ENCODE measurements at regions not wholly inside any gene's neighbourhood (a gene's known extent, or its start where the extent isn't known, plus 50 kb on each side); places are given as distances from the start of the nearest gene placed in this dataset.
"Not testable (repeated sequence)": the region's sequence is repeated elsewhere in the genome, so short reads cannot be mapped to it uniquely, and the experiment has no call there.

- H3K9me2 ChIP-seq (ENCODE audit: low read depth, low read length) = no peaks in the 10 kb centered on the region
- H3K79me2 ChIP-seq (ENCODE audit: insufficient read depth, low read length) = no peaks in the 10 kb centered on the region
- no peak overlapping the region for H2AFZ ChIP-seq (ENCODE audit: low read length)
- H3F3A ChIP-seq (ENCODE audit: insufficient read depth, low read length) = no peaks in the 10 kb centered on the region
- no peaks in the 10 kb centered on the region for H4K20me1 ChIP-seq (ENCODE audit: insufficient read depth, low read length)
- H3K9ac ChIP-seq (ENCODE audit: low read length) = no peak overlapping the region
- no peaks in the 10 kb centered on the region for H3K27me3 ChIP-seq (ENCODE audit: insufficient read depth, low read length)
- no peaks in the 10 kb centered on the region for H3K9me3 ChIP-seq (ENCODE audit: low read length)
- H3K4me3 ChIP-seq (ENCODE audit: low read depth, low read length, poor library complexity, severe bottlenecking) = no peak overlapping the region
- no peaks in the 10 kb centered on the region for H3K36me3 ChIP-seq (ENCODE audit: insufficient read depth, low read length)
- H3K27ac ChIP-seq (ENCODE audit: low read depth, low read length, poor library complexity, severe bottlenecking) = no peak overlapping the region
- H3K4me1 ChIP-seq (ENCODE audit: insufficient read depth, low read length, severe bottlenecking) = no peaks in the 10 kb centered on the region
- no peak overlapping the region for H3K4me2 ChIP-seq (ENCODE audit: low read length)
- TF ChIP-seq CTCF (IDR thresholded peaks at IDR 0.05; ENCODE audit: low read length) (no peak), EZH2 (IDR thresholded peaks at IDR 0.05; ENCODE audit: borderline replicate concordance, low read length) (no peak)
These were observed 138.1 kb upstream of the MARCKS start for GRCh38 chr6:113719064-113719463.

- H3K4me3 ChIP-seq (ENCODE audit: low read depth, low read length, poor library complexity, severe bottlenecking) = no peak overlapping the region
- no peaks in the 10 kb centered on the region for H3K9me3 ChIP-seq (ENCODE audit: low read length)
- H3K4me1 ChIP-seq (ENCODE audit: insufficient read depth, low read length, severe bottlenecking) = no peaks in the 10 kb centered on the region
- H4K20me1 ChIP-seq (ENCODE audit: insufficient read depth, low read length) = no peaks in the 10 kb centered on the region
- no peak overlapping the region for H3K27ac ChIP-seq (ENCODE audit: low read depth, low read length, poor library complexity, severe bottlenecking)
- no peaks in the 10 kb centered on the region for H3K9me2 ChIP-seq (ENCODE audit: low read depth, low read length)
- no peaks in the 10 kb centered on the region for H3F3A ChIP-seq (ENCODE audit: insufficient read depth, low read length)
- H3K79me2 ChIP-seq (ENCODE audit: insufficient read depth, low read length) = no peaks in the 10 kb centered on the region
- no peak overlapping the region for H2AFZ ChIP-seq (ENCODE audit: low read length)
- H3K36me3 ChIP-seq (ENCODE audit: insufficient read depth, low read length) = no peaks in the 10 kb centered on the region
- no peak overlapping the region for H3K9ac ChIP-seq (ENCODE audit: low read length)
- no peak for TF ChIP-seq EZH2 (IDR thresholded peaks at IDR 0.05; ENCODE audit: borderline replicate concordance, low read length)
- TF ChIP-seq CTCF (IDR thresholded peaks at IDR 0.05; ENCODE audit: low read length) = no peak
- no peaks in the 10 kb centered on the region for H3K27me3 ChIP-seq (ENCODE audit: insufficient read depth, low read length)
- H3K4me2 ChIP-seq (ENCODE audit: low read length) = no peak overlapping the region
These were observed 137.6 kb upstream of the MARCKS start for GRCh38 chr6:113719545-113719944.

GRCh38 chr6:113723182-113723581, 134.0 kb upstream of the MARCKS start:
- H3K4me1 ChIP-seq (ENCODE audit: insufficient read depth, low read length, severe bottlenecking) = no peaks in the 10 kb centered on the region
- TF ChIP-seq EZH2 (IDR thresholded peaks at IDR 0.05; ENCODE audit: borderline replicate concordance, low read length) (no peak), CTCF (IDR thresholded peaks at IDR 0.05; ENCODE audit: low read length) (no peak)
- no peaks in the 10 kb centered on the region for H3K27me3 ChIP-seq (ENCODE audit: insufficient read depth, low read length)
- H3K4me2 ChIP-seq (ENCODE audit: low read length) = no peak overlapping the region
- H2AFZ ChIP-seq (ENCODE audit: low read length) = no peak overlapping the region
- H3F3A ChIP-seq (ENCODE audit: insufficient read depth, low read length) = no peaks in the 10 kb centered on the region
- no peaks in the 10 kb centered on the region for H3K36me3 ChIP-seq (ENCODE audit: insufficient read depth, low read length)
- no peak overlapping the region for H3K9ac ChIP-seq (ENCODE audit: low read length)
- no peak overlapping the region for H3K27ac ChIP-seq (ENCODE audit: low read depth, low read length, poor library complexity, severe bottlenecking)
- H3K4me3 ChIP-seq (ENCODE audit: low read depth, low read length, poor library complexity, severe bottlenecking) = no peak overlapping the region
- no peaks in the 10 kb centered on the region for H4K20me1 ChIP-seq (ENCODE audit: insufficient read depth, low read length)
- no peaks in the 10 kb centered on the region for H3K79me2 ChIP-seq (ENCODE audit: insufficient read depth, low read length)
- no peaks in the 10 kb centered on the region for H3K9me2 ChIP-seq (ENCODE audit: low read depth, low read length)
- no peaks in the 10 kb centered on the region for H3K9me3 ChIP-seq (ENCODE audit: low read length)

- not testable (repeated sequence) for H3K4me2 ChIP-seq (ENCODE audit: low read length); H3K27ac ChIP-seq (ENCODE audit: low read depth, low read length, poor library complexity, severe bottlenecking); H3K79me2 ChIP-seq (ENCODE audit: insufficient read depth, low read length); H3K9me2 ChIP-seq (ENCODE audit: low read depth, low read length); H3K4me3 ChIP-seq (ENCODE audit: low read depth, low read length, poor library complexity, severe bottlenecking); H3K27me3 ChIP-seq (ENCODE audit: insufficient read depth, low read length); H3F3A ChIP-seq (ENCODE audit: insufficient read depth, low read length); H4K20me1 ChIP-seq (ENCODE audit: insufficient read depth, low read length); H3K36me3 ChIP-seq (ENCODE audit: insufficient read depth, low read length); H2AFZ ChIP-seq (ENCODE audit: low read length); H3K9me3 ChIP-seq (ENCODE audit: low read length); H3K9ac ChIP-seq (ENCODE audit: low read length); H3K4me1 ChIP-seq (ENCODE audit: insufficient read depth, low read length, severe bottlenecking)
These were observed 132.2 kb upstream of the MARCKS start for GRCh38 chr6:113724927-113725326.
